HL-60 (cell line): ENCODE measurements at regions not wholly inside any gene's neighbourhood (a gene's known extent, or its start where the extent isn't known, plus 50 kb on each side); places are given as distances from the start of the nearest gene placed in this dataset.

Experiments used
- DNase-seq, 2 experiments: peaks; one replicate each; pipeline ENCODE4 v3.0.0-alpha.2; 2010 to 2020; ENCODE audit warnings: low read depth in 1 of 2, low spot score in 1 of 2
- H3K27ac ChIP-seq: fragments of 250-450 bp; sonication (Bioruptor Pico); replicated peaks from 2 replicates; pipeline ENCODE4 v1.5.1; 2020; ENCODE audit warnings: mild to moderate bottlenecking, moderate library complexity
- H3K27me3 ChIP-seq: fragments of 250-450 bp; sonication (Bioruptor Pico); 2 replicates; pipeline ENCODE4 v1.5.1; 2021; ENCODE audit warnings: mild to moderate bottlenecking, moderate library complexity; ENCODE audit not compliant: insufficient read depth, poor library complexity, severe bottlenecking
- H3K4me3 ChIP-seq: replicated peaks from 2 replicates; pipeline ENCODE4 v1.5.1; 2011; ENCODE audit warnings: mild to moderate bottlenecking, control low read depth, low read length; ENCODE audit not compliant: insufficient read depth
- GABPA ChIP-seq: IDR thresholded peaks from 2 replicates; pipeline ENCODE4 v1.6.1; 2012; ENCODE audit warnings: low read depth
- POLR2AphosphoS5 ChIP-seq: IDR thresholded peaks from 2 replicates; pipeline ENCODE4 v1.6.1; 2012; ENCODE audit warnings: low read depth
- SPI1 ChIP-seq: IDR thresholded peaks from 2 replicates; pipeline ENCODE4 v1.6.1; 2012; ENCODE audit warnings: low read depth, mild to moderate bottlenecking, borderline replicate concordance
- TF ChIP-seq, protein P1 (sequence below): IDR thresholded peaks from one replicate; pipeline ENCODE4 v1.5.1; 2011; ENCODE audit warnings: low read length, control low read depth, inconsistent platforms; ENCODE audit not compliant: insufficient read depth
- TF ChIP-seq, protein P2 (sequence below): IDR thresholded peaks from 2 replicates; pipeline ENCODE4 v1.6.1; 2012; ENCODE audit warnings: low read depth; ENCODE audit not compliant: insufficient replicate concordance

DNA sequence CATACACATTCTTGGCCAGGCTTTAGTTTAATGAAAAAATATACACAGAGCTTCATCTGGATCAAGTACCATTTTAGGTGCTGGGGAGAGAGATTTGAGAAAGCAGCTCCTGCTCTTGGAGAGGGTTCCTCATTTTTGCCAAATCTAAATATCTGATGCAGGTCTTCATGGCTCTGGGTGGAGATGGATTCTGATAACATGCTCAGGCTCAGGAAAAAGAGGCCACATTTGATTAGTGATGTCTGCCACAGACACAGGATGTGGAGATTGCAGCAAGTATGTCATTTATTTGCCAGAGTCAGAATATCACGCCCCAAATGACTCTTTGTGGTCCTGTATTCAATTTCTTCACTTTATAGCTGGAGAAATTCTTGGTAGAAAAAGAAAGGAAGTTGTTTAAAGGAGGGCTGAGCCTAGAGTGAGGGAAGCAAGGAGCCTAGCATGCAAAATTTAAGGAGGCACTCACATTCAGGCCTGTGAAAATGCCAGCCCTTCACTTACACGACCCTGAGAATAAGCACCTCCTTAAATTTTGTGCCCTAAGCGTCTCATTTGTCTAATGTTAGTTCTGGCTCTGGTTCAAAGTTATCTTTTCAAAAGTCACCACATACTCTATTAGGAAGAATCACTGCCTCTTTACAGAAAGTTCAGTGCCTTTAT, 492.9 kb upstream of the TBX3 start:
- Histone ChIP-seq H3K4me3 (no peak overlapping the region), H3K27me3 (no peaks in the 10 kb centered on the region), H3K27ac (no peak overlapping the region)
- TF ChIP-seq, protein P1, sequence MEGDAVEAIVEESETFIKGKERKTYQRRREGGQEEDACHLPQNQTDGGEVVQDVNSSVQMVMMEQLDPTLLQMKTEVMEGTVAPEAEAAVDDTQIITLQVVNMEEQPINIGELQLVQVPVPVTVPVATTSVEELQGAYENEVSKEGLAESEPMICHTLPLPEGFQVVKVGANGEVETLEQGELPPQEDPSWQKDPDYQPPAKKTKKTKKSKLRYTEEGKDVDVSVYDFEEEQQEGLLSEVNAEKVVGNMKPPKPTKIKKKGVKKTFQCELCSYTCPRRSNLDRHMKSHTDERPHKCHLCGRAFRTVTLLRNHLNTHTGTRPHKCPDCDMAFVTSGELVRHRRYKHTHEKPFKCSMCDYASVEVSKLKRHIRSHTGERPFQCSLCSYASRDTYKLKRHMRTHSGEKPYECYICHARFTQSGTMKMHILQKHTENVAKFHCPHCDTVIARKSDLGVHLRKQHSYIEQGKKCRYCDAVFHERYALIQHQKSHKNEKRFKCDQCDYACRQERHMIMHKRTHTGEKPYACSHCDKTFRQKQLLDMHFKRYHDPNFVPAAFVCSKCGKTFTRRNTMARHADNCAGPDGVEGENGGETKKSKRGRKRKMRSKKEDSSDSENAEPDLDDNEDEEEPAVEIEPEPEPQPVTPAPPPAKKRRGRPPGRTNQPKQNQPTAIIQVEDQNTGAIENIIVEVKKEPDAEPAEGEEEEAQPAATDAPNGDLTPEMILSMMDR = no peak
- TF ChIP-seq GABPA (no peak), POLR2AphosphoS5 (no peak), SPI1 (no peak)
- TF ChIP-seq, protein P2, sequence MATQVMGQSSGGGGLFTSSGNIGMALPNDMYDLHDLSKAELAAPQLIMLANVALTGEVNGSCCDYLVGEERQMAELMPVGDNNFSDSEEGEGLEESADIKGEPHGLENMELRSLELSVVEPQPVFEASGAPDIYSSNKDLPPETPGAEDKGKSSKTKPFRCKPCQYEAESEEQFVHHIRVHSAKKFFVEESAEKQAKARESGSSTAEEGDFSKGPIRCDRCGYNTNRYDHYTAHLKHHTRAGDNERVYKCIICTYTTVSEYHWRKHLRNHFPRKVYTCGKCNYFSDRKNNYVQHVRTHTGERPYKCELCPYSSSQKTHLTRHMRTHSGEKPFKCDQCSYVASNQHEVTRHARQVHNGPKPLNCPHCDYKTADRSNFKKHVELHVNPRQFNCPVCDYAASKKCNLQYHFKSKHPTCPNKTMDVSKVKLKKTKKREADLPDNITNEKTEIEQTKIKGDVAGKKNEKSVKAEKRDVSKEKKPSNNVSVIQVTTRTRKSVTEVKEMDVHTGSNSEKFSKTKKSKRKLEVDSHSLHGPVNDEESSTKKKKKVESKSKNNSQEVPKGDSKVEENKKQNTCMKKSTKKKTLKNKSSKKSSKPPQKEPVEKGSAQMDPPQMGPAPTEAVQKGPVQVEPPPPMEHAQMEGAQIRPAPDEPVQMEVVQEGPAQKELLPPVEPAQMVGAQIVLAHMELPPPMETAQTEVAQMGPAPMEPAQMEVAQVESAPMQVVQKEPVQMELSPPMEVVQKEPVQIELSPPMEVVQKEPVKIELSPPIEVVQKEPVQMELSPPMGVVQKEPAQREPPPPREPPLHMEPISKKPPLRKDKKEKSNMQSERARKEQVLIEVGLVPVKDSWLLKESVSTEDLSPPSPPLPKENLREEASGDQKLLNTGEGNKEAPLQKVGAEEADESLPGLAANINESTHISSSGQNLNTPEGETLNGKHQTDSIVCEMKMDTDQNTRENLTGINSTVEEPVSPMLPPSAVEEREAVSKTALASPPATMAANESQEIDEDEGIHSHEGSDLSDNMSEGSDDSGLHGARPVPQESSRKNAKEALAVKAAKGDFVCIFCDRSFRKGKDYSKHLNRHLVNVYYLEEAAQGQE = no peak
- DNase-seq = no peak

DNA sequence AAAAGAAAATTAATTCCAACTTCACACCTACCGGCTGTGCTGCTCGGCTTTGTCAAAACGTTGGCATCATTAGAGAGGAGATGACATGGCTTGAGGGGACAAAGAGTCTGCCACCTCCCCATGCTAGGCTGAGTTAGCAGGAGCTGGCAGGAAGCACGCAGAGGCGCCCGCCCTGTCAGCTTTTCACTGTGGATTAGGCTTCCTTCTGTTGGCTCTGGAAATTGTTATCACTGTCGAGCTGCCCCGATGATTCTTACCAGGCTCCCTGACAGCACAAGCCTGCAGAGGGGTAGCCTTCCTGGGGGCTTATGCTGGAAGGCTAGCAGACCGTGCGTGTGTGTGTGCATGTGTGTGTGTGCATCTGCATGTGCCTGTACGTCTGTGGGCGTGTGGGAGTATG, 490.9 kb upstream of the TBX3 start:
- Histone ChIP-seq H3K4me3 (no peak overlapping the region), H3K27ac (no peak overlapping the region), H3K27me3 (no peaks in the 10 kb centered on the region)
- DNase-seq = no peak
- no peak for TF ChIP-seq GABPA
- TF ChIP-seq, protein P2 = no peak
- TF ChIP-seq SPI1 = no peak
- TF ChIP-seq, protein P1 = no peak
- TF ChIP-seq POLR2AphosphoS5 = no peak

GRCh38 chr12:115172521-115172920, 488.5 kb upstream of the TBX3 start:
- Histone ChIP-seq H3K4me3 (no peak overlapping the region), H3K27ac (no peak overlapping the region), H3K27me3 (no peaks in the 10 kb centered on the region)
- TF ChIP-seq, protein P2 = no peak
- TF ChIP-seq POLR2AphosphoS5 = no peak
- TF ChIP-seq SPI1 = no peak
- TF ChIP-seq, protein P1 = no peak
- no peak for TF ChIP-seq GABPA
- DNase-seq = no peak
